SU-DHL-6 (cell line): ENCODE measurements at regions not wholly inside any gene's neighbourhood (a gene's known extent, or its start where the extent isn't known, plus 50 kb on each side); places are given as distances from the start of the nearest gene placed in this dataset.

Source experiments
- H2AFZ ChIP-seq: fragments of 200-600 bp; sonication (generic); 2 replicates; pipeline ENCODE4 v1.6.1; 2014; ENCODE audit warnings: low read depth, mild to moderate bottlenecking, moderate library complexity, mixed read lengths, antibody characterized with exemption, low read length; ENCODE audit not compliant: severe bottlenecking
- H3F3A ChIP-seq: fragments of 200-600 bp; shearing (Covaris generic); 2 replicates; pipeline ENCODE4 v1.6.0; 2016; ENCODE audit warnings: antibody characterized with exemption, mild to moderate bottlenecking; ENCODE audit not compliant: insufficient read depth
- H3K27ac ChIP-seq: fragments of 200-600 bp; sonication (generic); 2 replicates; pipeline ENCODE4 v1.5.1; 2016; ENCODE audit warnings: low read depth, mild to moderate bottlenecking, low read length, moderate library complexity, mixed read lengths
- H3K27me3 ChIP-seq: fragments of 200-600 bp; sonication (generic), shearing (Covaris generic); 2 replicates; pipeline ENCODE4 v1.6.0; 2014; ENCODE audit warnings: mild to moderate bottlenecking, low read length
- H3K36me3 ChIP-seq: fragments of 200-600 bp; sonication (generic); 2 replicates; pipeline ENCODE4 v1.6.1; 2014; ENCODE audit warnings: mild to moderate bottlenecking, low read length, mixed read lengths
- H3K4me2 ChIP-seq: fragments of 300-600, 200-600 bp; shearing (Covaris generic), sonication (generic); 2 replicates; pipeline ENCODE4 v1.6.0; 2014; ENCODE audit warnings: low read length, low read depth, mild to moderate bottlenecking; ENCODE audit not compliant: poor library complexity, severe bottlenecking
- H3K4me3 ChIP-seq: fragments of 200-600 bp; sonication (generic); 2 replicates; pipeline ENCODE4 v1.5.1; 2014; ENCODE audit warnings: antibody characterized with exemption, low read length, mild to moderate bottlenecking, mixed read lengths; ENCODE audit not compliant: insufficient read depth, poor library complexity, severe bottlenecking
- H3K79me2 ChIP-seq: fragments of 200-600 bp; sonication (generic); 2 replicates; pipeline ENCODE4 v1.6.1; 2014; ENCODE audit warnings: mild to moderate bottlenecking, low read length, moderate library complexity; ENCODE audit not compliant: insufficient read depth
- H3K9ac ChIP-seq: fragments of 200-600 bp; sonication (generic); 2 replicates; pipeline ENCODE4 v1.7.0; 2014; ENCODE audit warnings: mild to moderate bottlenecking, low read length
- H3K9me2 ChIP-seq: fragments of 200-600 bp; sonication (generic); replicated peaks from 2 replicates; pipeline ENCODE4 v1.6.1; 2014; ENCODE audit warnings: low read length; ENCODE audit not compliant: insufficient read depth
- H3K9me3 ChIP-seq: fragments of 200-600 bp; sonication (generic); 2 replicates; pipeline ENCODE4 v1.6.1; 2014; ENCODE audit warnings: low read length, mixed read lengths; ENCODE audit not compliant: insufficient read depth
- H4K20me1 ChIP-seq: fragments of 200-600 bp; sonication (generic); 2 replicates; pipeline ENCODE4 v1.6.1; 2014; ENCODE audit warnings: low read depth, mild to moderate bottlenecking, antibody characterized with exemption, low read length, moderate library complexity, mixed read lengths
- EZH2phosphoT487 ChIP-seq: fragments of 200-600 bp; sonication (generic), shearing (Covaris generic); conservative IDR thresholded peaks from 2 replicates; pipeline ENCODE4 v1.6.1; 2018; ENCODE audit warnings: mild to moderate bottlenecking, antibody characterized with exemption, low read length, moderate library complexity, mixed read lengths
- TF ChIP-seq, protein P1 (sequence below): fragments of 200-600 bp; sonication (generic); IDR thresholded peaks from one replicate; pipeline ENCODE4 v1.5.1; 2017; ENCODE audit warnings: antibody characterized with exemption, mild to moderate bottlenecking, low read length, moderate library complexity; ENCODE audit not compliant: insufficient read depth, poor library complexity, severe bottlenecking

DNA sequence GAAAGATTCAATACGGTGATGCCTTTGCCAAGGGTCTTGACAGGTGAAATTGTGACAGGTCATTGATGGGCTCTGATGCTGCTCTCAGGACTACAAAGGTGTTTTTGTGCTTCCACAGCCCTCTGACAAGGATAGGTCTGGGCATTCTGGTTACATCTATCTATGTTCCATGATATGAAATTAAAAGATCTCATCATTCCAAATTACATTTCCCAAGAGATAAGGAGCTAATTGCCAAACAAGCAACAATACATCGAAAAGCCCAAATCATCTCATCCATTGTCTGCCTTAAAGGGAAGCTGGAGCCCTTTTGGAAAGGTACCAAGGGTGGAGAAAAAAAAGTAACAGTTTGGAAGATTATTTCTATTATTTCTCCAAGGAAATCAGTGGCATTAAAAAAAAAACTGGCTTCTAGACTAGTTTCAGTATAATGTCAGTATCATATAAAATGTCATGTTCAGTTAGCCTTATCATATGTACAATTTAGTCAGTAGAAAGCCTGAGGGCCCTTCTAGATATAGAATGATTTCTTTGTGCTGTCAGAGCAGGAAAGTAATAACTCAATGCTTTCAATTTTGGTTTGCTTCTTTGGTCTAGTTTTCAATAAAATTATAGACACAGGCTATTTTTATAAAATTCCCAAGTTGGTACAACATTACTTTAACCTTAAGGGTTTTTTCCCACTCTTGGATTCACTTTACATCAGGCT, 224.5 kb upstream of the GPRIN3 start:
- H3K9me2 ChIP-seq: no peaks in the 10 kb centered on the region
- no peaks in the 10 kb centered on the region for H3K9me3 ChIP-seq
- H3K27me3 ChIP-seq: no peaks in the 10 kb centered on the region
- H3K4me3 ChIP-seq: no peak overlapping the region
- no peaks in the 10 kb centered on the region for H4K20me1 ChIP-seq
- no peak overlapping the region for H3K27ac ChIP-seq
- H3K36me3 ChIP-seq: no peaks in the 10 kb centered on the region
- no peak overlapping the region for H3K9ac ChIP-seq
- H3K4me2 ChIP-seq: no peak overlapping the region
- no peak for TF ChIP-seq EZH2phosphoT487
- TF ChIP-seq, protein P1, sequence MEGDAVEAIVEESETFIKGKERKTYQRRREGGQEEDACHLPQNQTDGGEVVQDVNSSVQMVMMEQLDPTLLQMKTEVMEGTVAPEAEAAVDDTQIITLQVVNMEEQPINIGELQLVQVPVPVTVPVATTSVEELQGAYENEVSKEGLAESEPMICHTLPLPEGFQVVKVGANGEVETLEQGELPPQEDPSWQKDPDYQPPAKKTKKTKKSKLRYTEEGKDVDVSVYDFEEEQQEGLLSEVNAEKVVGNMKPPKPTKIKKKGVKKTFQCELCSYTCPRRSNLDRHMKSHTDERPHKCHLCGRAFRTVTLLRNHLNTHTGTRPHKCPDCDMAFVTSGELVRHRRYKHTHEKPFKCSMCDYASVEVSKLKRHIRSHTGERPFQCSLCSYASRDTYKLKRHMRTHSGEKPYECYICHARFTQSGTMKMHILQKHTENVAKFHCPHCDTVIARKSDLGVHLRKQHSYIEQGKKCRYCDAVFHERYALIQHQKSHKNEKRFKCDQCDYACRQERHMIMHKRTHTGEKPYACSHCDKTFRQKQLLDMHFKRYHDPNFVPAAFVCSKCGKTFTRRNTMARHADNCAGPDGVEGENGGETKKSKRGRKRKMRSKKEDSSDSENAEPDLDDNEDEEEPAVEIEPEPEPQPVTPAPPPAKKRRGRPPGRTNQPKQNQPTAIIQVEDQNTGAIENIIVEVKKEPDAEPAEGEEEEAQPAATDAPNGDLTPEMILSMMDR: no peak
- H3K79me2 ChIP-seq: no peaks in the 10 kb centered on the region
- H3F3A ChIP-seq: no peaks in the 10 kb centered on the region
- H2AFZ ChIP-seq: no peak overlapping the region

DNA sequence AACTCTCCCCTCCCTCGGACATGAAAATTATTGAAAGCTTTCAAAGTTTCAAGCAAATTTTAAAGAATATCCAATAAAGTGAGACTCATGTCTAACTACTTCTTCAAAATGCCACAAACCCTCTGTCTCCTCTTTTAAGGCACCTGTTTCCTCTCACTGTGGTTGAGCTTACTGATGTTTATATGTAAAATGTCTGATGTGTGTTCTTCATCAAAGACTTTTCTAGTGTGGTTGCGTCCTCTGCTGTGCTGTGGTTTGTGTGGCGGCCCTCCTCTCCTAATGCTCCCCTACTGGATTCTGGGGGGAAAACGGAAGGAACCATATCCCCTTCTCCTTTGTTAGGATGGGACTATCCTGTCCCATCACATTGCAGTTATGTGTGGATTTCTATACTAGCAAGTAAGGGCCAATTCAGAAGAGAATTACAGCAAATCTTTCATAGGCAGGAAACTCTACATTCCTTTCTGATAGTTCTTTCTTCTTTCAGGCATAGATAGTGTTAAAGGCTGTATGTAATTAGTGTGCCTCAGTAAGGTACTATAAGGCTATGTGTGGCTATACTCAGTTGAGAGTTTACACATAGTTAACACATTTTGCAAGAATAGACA, 221.0 kb upstream of the GPRIN3 start:
- no peak overlapping the region for H2AFZ ChIP-seq
- H3K27me3 ChIP-seq: no peaks in the 10 kb centered on the region
- no peaks in the 10 kb centered on the region for H3F3A ChIP-seq
- no peak overlapping the region for H3K9ac ChIP-seq
- H4K20me1 ChIP-seq: no peaks in the 10 kb centered on the region
- H3K4me2 ChIP-seq: no peak overlapping the region
- no peaks in the 10 kb centered on the region for H3K9me2 ChIP-seq
- no peaks in the 10 kb centered on the region for H3K79me2 ChIP-seq
- H3K9me3 ChIP-seq: no peaks in the 10 kb centered on the region
- TF ChIP-seq, protein P1: no peak
- no peak for TF ChIP-seq EZH2phosphoT487
- H3K27ac ChIP-seq: no peak overlapping the region
- no peaks in the 10 kb centered on the region for H3K36me3 ChIP-seq
- no peak overlapping the region for H3K4me3 ChIP-seq

DNA sequence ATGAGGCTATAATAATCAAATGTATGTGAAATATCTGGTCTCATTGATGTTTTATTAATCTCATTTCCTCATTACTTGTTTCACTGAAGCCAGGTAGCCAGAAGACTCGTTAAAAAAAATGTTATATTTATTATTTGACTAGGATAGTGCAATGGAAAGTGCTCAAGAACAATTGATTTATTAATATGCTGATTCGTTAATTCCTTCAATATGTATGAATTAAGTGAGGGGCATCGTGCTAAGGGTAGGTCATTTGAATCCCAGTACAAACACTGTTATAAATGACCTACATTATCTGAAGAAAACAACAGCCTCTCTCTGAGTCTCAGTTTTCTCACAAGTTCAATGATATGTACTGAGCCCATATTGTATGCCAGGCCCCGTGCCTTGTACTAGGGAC, 214.2 kb upstream of the GPRIN3 start:
- Histone ChIP-seq H3K27ac (no peak overlapping the region), H2AFZ (no peak overlapping the region), H3K9ac (no peak overlapping the region), H3K4me3 (no peak overlapping the region), H3K9me3 (no peaks in the 10 kb centered on the region), H3K4me2 (no peak overlapping the region), H3K36me3 (no peaks in the 10 kb centered on the region), H4K20me1 (no peaks in the 10 kb centered on the region), H3K9me2 (no peaks in the 10 kb centered on the region), H3K79me2 (no peaks in the 10 kb centered on the region), H3F3A (no peaks in the 10 kb centered on the region), H3K27me3 (no peaks in the 10 kb centered on the region)
- TF ChIP-seq, protein P1: no peak
- TF ChIP-seq EZH2phosphoT487: no peak
